CD4-positive, alpha-beta memory T cell (primary cell): ENCODE measurements at regions not wholly inside any gene's neighbourhood (a gene's known extent, or its start where the extent isn't known, plus 50 kb on each side); places are given as distances from the start of the nearest gene placed in this dataset.

Source experiments
- CTCF ChIA-PET: fragments of 350-600 bp; sonication (Branson Sonifier 250); formaldehyde crosslinking; loops from one replicate; lab custom pipeline; 2021; ENCODE audit warnings: inconsistent platforms; ENCODE audit not compliant: partially characterized antibody; lab: Charles Lee
- POLR2A ChIA-PET: fragments of 350-600 bp; sonication (Branson Sonifier 250); formaldehyde crosslinking; loops from one replicate; lab custom pipeline; 2021; ENCODE audit not compliant: partially characterized antibody; lab: Charles Lee
- DNase-seq, 5 donors: peaks; one replicate each; pipeline versions ENCODE4 v3.0.0 to v3.0.0-alpha.2; 2020 to 2022; ENCODE audit warnings: mixed read lengths in 1 of 5
- H3K27ac ChIP-seq: one replicate; pipeline ENCODE4 v1.7.0; 2013; ENCODE audit warnings: low read depth, low read length
- H3K27me3 ChIP-seq: 2 replicates; pipeline ENCODE4 v1.7.0; 2013; ENCODE audit warnings: mild to moderate bottlenecking, low read length, moderate library complexity; ENCODE audit not compliant: insufficient read depth
- H3K36me3 ChIP-seq: 2 replicates; pipeline ENCODE4 v1.7.0; 2013; ENCODE audit warnings: mild to moderate bottlenecking, low read length, moderate library complexity; ENCODE audit not compliant: insufficient read depth
- H3K4me1 ChIP-seq: 2 replicates; pipeline ENCODE4 v1.7.0; 2013; ENCODE audit warnings: mild to moderate bottlenecking, low read length, moderate library complexity; ENCODE audit not compliant: insufficient read depth
- H3K4me3 ChIP-seq, 2 donors: one replicate each; pipeline ENCODE4 v1.7.0; 2013; ENCODE audit warnings: low read length in 2 of 2, mild to moderate bottlenecking in 1 of 2
- H3K9me3 ChIP-seq, 2 donors: one replicate each; pipeline ENCODE4 v1.7.0; 2013; ENCODE audit warnings: low read length in 2 of 2, control low read depth in 1 of 2; ENCODE audit not compliant: control insufficient read depth in 1 of 2
- H3K27ac Mint-ChIP-seq, 7 donors: one replicate each; pipeline ENCODE4 v1.8.0; 2020 to 2021; ENCODE audit warnings: mixed read lengths in 7 of 7, mild to moderate bottlenecking in 6 of 7, inconsistent platforms in 3 of 7, moderate library complexity in 3 of 7
- H3K27me3 Mint-ChIP-seq, 2 donors: one replicate each; pipeline ENCODE4 v1.8.0; 2020 to 2021; ENCODE audit warnings: mixed read lengths in 2 of 2
- H3K36me3 Mint-ChIP-seq, 2 donors: one replicate each; pipeline ENCODE4 v1.8.0; 2020 to 2021; ENCODE audit warnings: mixed read lengths in 2 of 2, inconsistent platforms in 1 of 2, mild to moderate bottlenecking in 1 of 2
- H3K4me1 Mint-ChIP-seq, 4 donors: one replicate each; pipeline ENCODE4 v1.8.0; 2020 to 2021; ENCODE audit warnings: mixed read lengths in 4 of 4, mild to moderate bottlenecking in 1 of 4
- H3K4me3 Mint-ChIP-seq, 8 donors: one replicate each; pipeline ENCODE4 v1.8.0; 2020 to 2021; ENCODE audit warnings: mixed read lengths in 8 of 8, mild to moderate bottlenecking in 7 of 8, moderate library complexity in 6 of 8, inconsistent platforms in 3 of 8
- H3K9me3 Mint-ChIP-seq, 8 donors: one replicate each; pipeline ENCODE4 v1.8.0; 2020 to 2021; ENCODE audit warnings: mixed read lengths in 8 of 8, mild to moderate bottlenecking in 5 of 8, inconsistent platforms in 3 of 8, moderate library complexity in 1 of 8
- intact Hi-C: fragments of 100-400 bp; cut with micrococcal nuclease; formaldehyde crosslinking; loops from one replicate; pipeline ENCODE4 v1.15.1; 2023

GRCh38 chr17:83196366-83196765, 117.0 kb downstream of the METRNL start:
- Histone ChIP-seq H3K9me3 (no peaks in the 10 kb centered on the region), H3K27ac (no peak overlapping the region), H3K36me3 (no peaks in the 10 kb centered on the region), H3K27me3 (no peaks in the 10 kb centered on the region), H3K4me1 (peaks cover 41% of the 10 kb centered on the region), H3K4me3 (no peak overlapping the region)
- no peak for DNase-seq
- ChIA-PET POLR2A (no interaction called here), CTCF (no interaction called here)
- H3K27me3 Mint-ChIP-seq = no peaks in the 10 kb centered on the region
- H3K9me3 Mint-ChIP-seq = no peaks in the 10 kb centered on the region
- H3K4me1 Mint-ChIP-seq = peaks cover 17 to 40% (median 24%) of the 10 kb centered on the region in 4 donors
- H3K27ac Mint-ChIP-seq = no peak overlapping the region
- no peaks in the 10 kb centered on the region for H3K36me3 Mint-ChIP-seq
- H3K4me3 Mint-ChIP-seq = no peak overlapping the region
- intact Hi-C loops = no loop called here

DNA sequence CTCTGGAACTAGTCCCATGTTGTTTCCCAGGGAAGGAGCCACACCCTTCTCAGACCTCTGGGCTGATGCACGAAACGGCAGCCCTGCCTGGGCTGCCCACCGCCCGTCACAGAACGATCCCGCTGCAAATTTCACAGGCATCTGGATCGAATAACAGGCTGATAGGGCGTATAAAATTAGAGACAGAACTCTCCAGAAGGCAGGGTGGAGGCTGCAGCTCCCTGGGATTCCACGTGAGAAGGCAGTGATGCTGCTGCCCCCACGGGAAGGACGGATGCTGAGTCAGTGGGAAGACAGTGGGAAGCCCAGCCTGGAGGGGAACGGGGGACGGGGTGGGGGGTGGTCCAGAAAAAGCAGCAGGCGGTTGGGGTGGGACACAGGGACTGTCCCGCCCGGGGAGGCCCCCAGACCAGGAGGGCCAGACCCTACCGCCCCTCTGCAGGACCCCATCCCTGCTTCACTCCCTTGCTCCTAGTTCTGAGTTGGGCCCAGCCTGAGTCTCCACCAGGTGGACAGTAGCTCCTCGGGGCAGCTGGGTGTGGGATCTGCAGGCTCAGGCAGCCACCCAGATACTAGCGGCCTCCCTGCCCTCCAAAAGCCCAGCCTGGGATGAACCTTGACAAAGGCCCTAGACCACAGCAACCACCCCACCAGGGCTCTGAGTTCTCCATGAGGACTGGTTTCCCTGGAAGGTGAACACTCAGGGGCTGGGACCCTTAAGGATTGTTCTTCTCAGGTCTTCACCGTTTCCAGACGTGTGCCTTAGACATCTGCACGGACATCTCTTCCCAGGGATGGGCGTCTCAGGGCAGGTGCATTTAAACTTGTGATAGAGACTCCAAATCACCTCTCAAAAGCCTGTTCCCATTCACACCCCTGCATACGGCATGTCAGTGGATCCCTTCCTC, 117.8 kb downstream of the METRNL start:
- intact Hi-C loops = no loop called here
- DNase-seq = no peak
- Histone ChIP-seq H3K4me1 (peaks cover 41% of the 10 kb centered on the region), H3K9me3 (no peaks in the 10 kb centered on the region), H3K36me3 (no peaks in the 10 kb centered on the region), H3K27ac (no peak overlapping the region), H3K27me3 (no peaks in the 10 kb centered on the region), H3K4me3 (no peak overlapping the region)
- Mint-ChIP-seq H3K27me3 (no peaks in the 10 kb centered on the region), H3K9me3 (no peaks in the 10 kb centered on the region), H3K4me3 (peak overlapping the region in 1 of 8 donors; percentile 36), H3K36me3 (no peaks in the 10 kb centered on the region), H3K27ac (peak overlapping the region in 2 of 7 donors; percentile 42 to 47), H3K4me1 (peaks cover 19 to 44% (median 28%) of the 10 kb centered on the region in 4 donors)
- POLR2A ChIA-PET = no interaction called here
- CTCF ChIA-PET = no interaction called here

GRCh38 chr17:83198366-83199341, 119.2 kb downstream of the METRNL start:
- Mint-ChIP-seq H3K36me3 (no peaks in the 10 kb centered on the region), H3K4me1 (peaks cover 18 to 43% (median 31%) of the 10 kb centered on the region in 4 donors), H3K4me3 (peak overlapping the region; percentile 77 to 94 (median 84)), H3K27ac (peak overlapping the region; percentile 13 to 92 (median 88)), H3K9me3 (no peaks in the 10 kb centered on the region), H3K27me3 (no peaks in the 10 kb centered on the region)
- H3K27me3 ChIP-seq = no peaks in the 10 kb centered on the region
- H3K36me3 ChIP-seq = no peaks in the 10 kb centered on the region
- no peak for DNase-seq
- CTCF ChIA-PET = interaction anchor here (0.6 kb wide), 1 partner anchor 554 kb away, joined by 3 read pairs; no protein-coding TSS in a partner anchor
- H3K4me1 ChIP-seq = peaks cover 38% of the 10 kb centered on the region
- peak overlapping the region; percentile 42 for H3K27ac ChIP-seq
- no peaks in the 10 kb centered on the region for H3K9me3 ChIP-seq
- intact Hi-C loops = no loop called here
- POLR2A ChIA-PET = no interaction called here
- H3K4me3 ChIP-seq = peak overlapping the region in 1 of 2 donors; percentile 52

GRCh38 chr17:83199500-83200201, 120.2 kb downstream of the METRNL start:
- Mint-ChIP-seq H3K27ac (peak overlapping the region; percentile 77 to 92 (median 88)), H3K27me3 (no peaks in the 10 kb centered on the region), H3K4me1 (peaks cover 19 to 48% (median 30%) of the 10 kb centered on the region in 4 donors), H3K36me3 (no peaks in the 10 kb centered on the region), H3K4me3 (peak overlapping the region; percentile 77 to 94 (median 84)), H3K9me3 (no peaks in the 10 kb centered on the region)
- no peaks in the 10 kb centered on the region for H3K27me3 ChIP-seq
- H3K9me3 ChIP-seq = no peaks in the 10 kb centered on the region
- H3K36me3 ChIP-seq = no peaks in the 10 kb centered on the region
- intact Hi-C loops = no loop called here
- peak overlapping the region; percentile 22 to 52 for H3K4me3 ChIP-seq
- peaks cover 32% of the 10 kb centered on the region for H3K4me1 ChIP-seq
- POLR2A ChIA-PET = interaction anchor here (0.8 kb wide), 1 partner anchor 148 kb away, joined by 3 read pairs; no protein-coding TSS in a partner anchor
- DNase-seq = peak in 4 of 5 donors; percentile 16 to 44 (median 25)
- H3K27ac ChIP-seq = peak overlapping the region; percentile 42
- CTCF ChIA-PET = interaction anchor here (2.3 kb wide), 1 partner anchor 418 kb away, joined by 11 read pairs; no protein-coding TSS in a partner anchor

DNA sequence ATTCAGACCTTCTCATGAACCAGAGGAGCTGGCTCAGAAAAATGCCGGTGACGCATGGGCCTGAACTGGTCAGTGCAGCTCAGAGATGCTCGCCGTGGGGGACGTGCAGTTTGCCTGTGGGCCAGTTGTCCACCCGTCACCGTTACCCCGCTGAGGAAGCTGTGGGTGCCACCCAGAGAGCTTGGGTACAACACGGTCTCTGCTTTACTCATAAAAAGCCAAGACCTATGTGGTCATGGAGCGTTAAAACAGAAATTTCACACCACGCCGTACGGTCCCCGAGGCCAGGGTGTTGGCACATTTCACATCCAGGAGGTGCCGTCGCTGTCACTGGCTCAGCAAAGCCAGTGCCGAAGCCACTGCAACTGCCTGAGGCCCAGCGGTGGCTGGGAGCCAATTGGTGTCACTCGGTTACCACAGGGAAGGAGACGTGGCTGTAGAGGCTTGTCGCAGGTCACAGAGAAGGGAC, 120.9 kb downstream of the METRNL start:
- peak; percentile 43 to 75 (median 46) for DNase-seq
- Mint-ChIP-seq H3K4me3 (peak overlapping the region; percentile 77 to 94 (median 84)), H3K27me3 (no peaks in the 10 kb centered on the region), H3K36me3 (no peaks in the 10 kb centered on the region), H3K27ac (peak overlapping the region; percentile 77 to 92 (median 88)), H3K9me3 (no peaks in the 10 kb centered on the region), H3K4me1 (peaks cover 19 to 50% (median 30%) of the 10 kb centered on the region in 4 donors)
- Histone ChIP-seq H3K9me3 (no peaks in the 10 kb centered on the region), H3K27ac (peak overlapping the region; percentile 42), H3K4me3 (peak overlapping the region in 1 of 2 donors; percentile 52), H3K27me3 (no peaks in the 10 kb centered on the region), H3K4me1 (peaks cover 32% of the 10 kb centered on the region), H3K36me3 (no peaks in the 10 kb centered on the region)
- CTCF ChIA-PET = interaction anchor here (2.3 kb wide), 1 partner anchor 419 kb away, joined by 11 read pairs; no protein-coding TSS in a partner anchor
- intact Hi-C loops = no loop called here
- POLR2A ChIA-PET = interaction anchor here (0.8 kb wide), 1 partner anchor 149 kb away, joined by 3 read pairs; no protein-coding TSS in a partner anchor

- ChIA-PET CTCF (interaction anchor here (1.1 to 2.3 kb wide), 2 partner anchors 419 to 426 kb away, joined by 3 to 11 read pairs; no protein-coding TSS in a partner anchor), POLR2A (no interaction called here)
- Mint-ChIP-seq H3K4me1 (peaks cover 19 to 50% (median 30%) of the 10 kb centered on the region in 4 donors), H3K4me3 (peak overlapping the region in 6 of 8 donors; percentile 77 to 94 (median 87)), H3K9me3 (no peaks in the 10 kb centered on the region), H3K36me3 (no peaks in the 10 kb centered on the region), H3K27me3 (no peaks in the 10 kb centered on the region), H3K27ac (peak overlapping the region; percentile 77 to 92 (median 88))
- Histone ChIP-seq H3K4me1 (peaks cover 32% of the 10 kb centered on the region), H3K36me3 (no peaks in the 10 kb centered on the region), H3K9me3 (no peaks in the 10 kb centered on the region), H3K4me3 (no peak overlapping the region), H3K27ac (peak overlapping the region; percentile 42), H3K27me3 (no peaks in the 10 kb centered on the region)
- intact Hi-C loops = no loop called here
- DNase-seq = no peak
Observed at GRCh38 chr17:83200751-83201150, 121.3 kb downstream of the METRNL start.
